ENCODE measurements at regions not wholly inside any gene's neighbourhood (a gene's known extent, or its start where the extent isn't known, plus 50 kb on each side); places are given as distances from the start of the nearest gene placed in this dataset.

GRCh38 chr15:31440754-31441311 lies 114.2 kb downstream of the KLF13 start:
- H3K4me1 ChIP-seq (ENCODE audit: control insufficient read depth, insufficient read depth, low read length) = peaks cover 5% of the 10 kb centered on the region
- no peaks in the 10 kb centered on the region for H3K36me3 ChIP-seq (ENCODE audit: control insufficient read depth in 2 of 2, insufficient read depth in 2 of 2, low read length in 2 of 2)
- H3K27me3 ChIP-seq (ENCODE audit: control insufficient read depth in 1 of 2, insufficient read depth in 2 of 2, low read length in 2 of 2) = no peaks in the 10 kb centered on the region
- H3K9me3 ChIP-seq (ENCODE audit: control insufficient read depth in 2 of 2, low read length in 2 of 2) = no peaks in the 10 kb centered on the region
- H3K4me3 ChIP-seq (ENCODE audit: low read length in 2 of 2) = peak overlapping the region; percentile 61 to 73
- peak overlapping the region; percentile 38 to 58 for H3K9ac ChIP-seq (ENCODE audit: low read length in 2 of 2)
- H3K27ac ChIP-seq (ENCODE audit: low read length) = no peak overlapping the region

DNA sequence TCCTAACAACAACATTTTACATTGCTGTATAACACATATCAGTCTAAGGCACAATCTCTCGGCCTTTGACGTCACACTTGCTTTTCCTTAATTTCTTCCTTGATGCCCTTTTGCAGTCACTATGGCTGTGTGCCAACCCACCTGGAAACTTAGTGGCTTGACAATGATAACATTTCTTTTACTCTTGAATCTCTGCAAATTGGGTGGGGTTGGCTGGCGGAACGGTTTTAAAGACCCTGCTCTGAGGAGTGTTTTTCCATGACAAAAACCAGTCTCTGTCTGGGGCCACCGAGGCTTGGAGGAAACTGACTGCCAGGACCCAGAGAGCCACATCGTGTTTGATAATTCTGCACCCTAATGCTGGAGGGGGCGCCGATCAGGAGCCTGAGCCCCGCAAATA lies 115.6 kb downstream of the KLF13 start:
- no peak overlapping the region for H3K9ac ChIP-seq (ENCODE audit: low read length in 2 of 2)
- H3K4me3 ChIP-seq (ENCODE audit: low read length in 2 of 2) = no peak overlapping the region
- no peak overlapping the region for H3K27ac ChIP-seq (ENCODE audit: low read length)
- H3K4me1 ChIP-seq (ENCODE audit: control insufficient read depth, insufficient read depth, low read length) = peaks cover 5% of the 10 kb centered on the region
- H3K27me3 ChIP-seq (ENCODE audit: control insufficient read depth in 1 of 2, insufficient read depth in 2 of 2, low read length in 2 of 2) = no peaks in the 10 kb centered on the region
- H3K36me3 ChIP-seq (ENCODE audit: control insufficient read depth in 2 of 2, insufficient read depth in 2 of 2, low read length in 2 of 2) = no peaks in the 10 kb centered on the region
- no peaks in the 10 kb centered on the region for H3K9me3 ChIP-seq (ENCODE audit: control insufficient read depth in 2 of 2, low read length in 2 of 2)

GRCh38 chr15:31442699-31443111 lies 116.1 kb downstream of the KLF13 start:
- no peak overlapping the region for H3K4me3 ChIP-seq (ENCODE audit: low read length in 2 of 2)
- H3K9ac ChIP-seq (ENCODE audit: low read length in 2 of 2) = no peak overlapping the region
- no peaks in the 10 kb centered on the region for H3K9me3 ChIP-seq (ENCODE audit: control insufficient read depth in 2 of 2, low read length in 2 of 2)
- no peaks in the 10 kb centered on the region for H3K27me3 ChIP-seq (ENCODE audit: control insufficient read depth in 1 of 2, insufficient read depth in 2 of 2, low read length in 2 of 2)
- H3K27ac ChIP-seq (ENCODE audit: low read length) = no peak overlapping the region
- H3K36me3 ChIP-seq (ENCODE audit: control insufficient read depth in 2 of 2, insufficient read depth in 2 of 2, low read length in 2 of 2) = no peaks in the 10 kb centered on the region
- H3K4me1 ChIP-seq (ENCODE audit: control insufficient read depth, insufficient read depth, low read length) = peaks cover 5% of the 10 kb centered on the region

- Histone ChIP-seq H3K4me1 (ENCODE audit: control insufficient read depth, insufficient read depth, low read length) (peaks cover 5% of the 10 kb centered on the region), H3K4me3 (ENCODE audit: low read length in 2 of 2) (no peak overlapping the region), H3K36me3 (ENCODE audit: control insufficient read depth in 2 of 2, insufficient read depth in 2 of 2, low read length in 2 of 2) (no peaks in the 10 kb centered on the region), H3K27me3 (ENCODE audit: control insufficient read depth in 1 of 2, insufficient read depth in 2 of 2, low read length in 2 of 2) (peaks cover 0 to 2% of the 10 kb centered on the region in 2 donors), H3K9me3 (ENCODE audit: control insufficient read depth in 2 of 2, low read length in 2 of 2) (no peaks in the 10 kb centered on the region), H3K27ac (ENCODE audit: low read length) (no peak overlapping the region), H3K9ac (ENCODE audit: low read length in 2 of 2) (no peak overlapping the region)
These were observed 118.2 kb downstream of the KLF13 start for GRCh38 chr15:31444844-31445243.

- Histone ChIP-seq H3K9me3 (ENCODE audit: control insufficient read depth in 2 of 2, low read length in 2 of 2) (no peaks in the 10 kb centered on the region), H3K27ac (ENCODE audit: low read length) (no peak overlapping the region), H3K4me3 (ENCODE audit: low read length in 2 of 2) (no peak overlapping the region), H3K36me3 (ENCODE audit: control insufficient read depth in 2 of 2, insufficient read depth in 2 of 2, low read length in 2 of 2) (no peaks in the 10 kb centered on the region), H3K27me3 (ENCODE audit: control insufficient read depth in 1 of 2, insufficient read depth in 2 of 2, low read length in 2 of 2) (peaks cover 0 to 2% of the 10 kb centered on the region in 2 donors), H3K9ac (ENCODE audit: low read length in 2 of 2) (no peak overlapping the region), H3K4me1 (ENCODE audit: control insufficient read depth, insufficient read depth, low read length) (no peaks in the 10 kb centered on the region)
These were observed 119.9 kb downstream of the KLF13 start for GRCh38 chr15:31446546-31446945.

DNA sequence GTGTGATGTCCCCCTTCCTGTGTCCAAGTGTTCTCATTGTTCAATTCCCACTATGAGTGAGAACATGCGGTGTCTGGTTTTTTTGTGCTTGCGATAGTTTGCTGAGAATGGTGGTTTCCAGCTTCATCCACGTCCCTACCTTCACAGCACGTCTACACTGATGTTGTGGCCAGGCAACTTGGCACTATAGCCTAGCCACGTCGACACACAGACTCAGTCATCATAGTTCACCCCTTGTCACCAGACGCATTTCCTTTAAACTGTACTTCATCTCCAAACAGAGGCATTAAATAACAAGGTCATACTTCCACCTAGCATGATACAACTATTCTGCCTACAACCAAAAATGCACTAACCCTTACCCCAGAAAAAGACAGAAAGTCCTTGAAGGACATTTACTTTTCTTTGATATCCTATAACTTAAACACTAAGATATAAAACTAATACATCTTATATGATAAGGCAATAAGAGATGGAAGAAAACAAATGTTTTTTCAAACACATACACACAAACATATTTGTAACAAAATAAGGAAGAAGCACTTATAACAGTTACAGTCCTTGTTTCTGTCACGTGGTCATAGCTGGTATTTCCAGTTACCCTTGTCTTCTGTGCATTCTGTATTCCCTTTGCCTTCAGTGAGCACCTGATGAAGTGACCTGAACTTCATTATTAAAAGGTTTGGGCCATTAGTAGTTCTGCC lies 121.4 kb downstream of the KLF13 start:
- Histone ChIP-seq H3K27ac (ENCODE audit: low read length) (no peak overlapping the region), H3K4me1 (ENCODE audit: control insufficient read depth, insufficient read depth, low read length) (no peaks in the 10 kb centered on the region), H3K4me3 (ENCODE audit: low read length in 2 of 2) (no peak overlapping the region), H3K36me3 (ENCODE audit: control insufficient read depth in 2 of 2, insufficient read depth in 2 of 2, low read length in 2 of 2) (no peaks in the 10 kb centered on the region), H3K9ac (ENCODE audit: low read length in 2 of 2) (no peak overlapping the region), H3K9me3 (ENCODE audit: control insufficient read depth in 2 of 2, low read length in 2 of 2) (no peaks in the 10 kb centered on the region), H3K27me3 (ENCODE audit: control insufficient read depth in 1 of 2, insufficient read depth in 2 of 2, low read length in 2 of 2) (peaks cover 0 to 2% of the 10 kb centered on the region in 2 donors)

DNA sequence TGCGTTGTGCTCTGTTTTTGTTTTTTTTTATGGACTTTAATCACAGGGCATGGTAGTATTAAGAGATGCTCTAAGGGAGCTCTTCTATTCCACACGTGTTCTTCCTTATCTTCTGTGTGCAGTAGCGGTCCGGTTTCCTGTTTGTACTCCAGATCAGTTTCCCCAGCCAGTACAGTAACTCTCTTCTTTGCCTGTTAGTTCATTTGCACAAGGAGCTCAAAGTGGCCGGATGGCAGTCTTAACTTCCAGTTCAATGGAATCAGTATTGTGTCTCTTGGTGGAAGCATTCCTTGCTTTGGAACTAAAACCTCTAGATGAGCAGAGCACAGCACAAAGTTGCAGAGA lies 122.0 kb downstream of the KLF13 start:
- H3K27ac ChIP-seq (ENCODE audit: low read length) = no peak overlapping the region
- H3K27me3 ChIP-seq (ENCODE audit: control insufficient read depth in 1 of 2, insufficient read depth in 2 of 2, low read length in 2 of 2) = peaks cover 0 to 2% of the 10 kb centered on the region in 2 donors
- H3K36me3 ChIP-seq (ENCODE audit: control insufficient read depth in 2 of 2, insufficient read depth in 2 of 2, low read length in 2 of 2) = no peaks in the 10 kb centered on the region
- H3K9ac ChIP-seq (ENCODE audit: low read length in 2 of 2) = no peak overlapping the region
- H3K9me3 ChIP-seq (ENCODE audit: control insufficient read depth in 2 of 2, low read length in 2 of 2) = no peaks in the 10 kb centered on the region
- no peak overlapping the region for H3K4me3 ChIP-seq (ENCODE audit: low read length in 2 of 2)
- no peaks in the 10 kb centered on the region for H3K4me1 ChIP-seq (ENCODE audit: control insufficient read depth, insufficient read depth, low read length)

GRCh38 chr15:31452595-31453557 lies 126.2 kb downstream of the KLF13 start:
- Histone ChIP-seq H3K27me3 (ENCODE audit: control insufficient read depth in 1 of 2, insufficient read depth in 2 of 2, low read length in 2 of 2) (peaks cover 0 to 2% of the 10 kb centered on the region in 2 donors), H3K27ac (ENCODE audit: low read length) (no peak overlapping the region), H3K9ac (ENCODE audit: low read length in 2 of 2) (no peak overlapping the region), H3K36me3 (ENCODE audit: control insufficient read depth in 2 of 2, insufficient read depth in 2 of 2, low read length in 2 of 2) (no peaks in the 10 kb centered on the region), H3K4me3 (ENCODE audit: low read length in 2 of 2) (no peak overlapping the region), H3K9me3 (ENCODE audit: control insufficient read depth in 2 of 2, low read length in 2 of 2) (no peaks in the 10 kb centered on the region), H3K4me1 (ENCODE audit: control insufficient read depth, insufficient read depth, low read length) (peaks cover 4% of the 10 kb centered on the region)

DNA sequence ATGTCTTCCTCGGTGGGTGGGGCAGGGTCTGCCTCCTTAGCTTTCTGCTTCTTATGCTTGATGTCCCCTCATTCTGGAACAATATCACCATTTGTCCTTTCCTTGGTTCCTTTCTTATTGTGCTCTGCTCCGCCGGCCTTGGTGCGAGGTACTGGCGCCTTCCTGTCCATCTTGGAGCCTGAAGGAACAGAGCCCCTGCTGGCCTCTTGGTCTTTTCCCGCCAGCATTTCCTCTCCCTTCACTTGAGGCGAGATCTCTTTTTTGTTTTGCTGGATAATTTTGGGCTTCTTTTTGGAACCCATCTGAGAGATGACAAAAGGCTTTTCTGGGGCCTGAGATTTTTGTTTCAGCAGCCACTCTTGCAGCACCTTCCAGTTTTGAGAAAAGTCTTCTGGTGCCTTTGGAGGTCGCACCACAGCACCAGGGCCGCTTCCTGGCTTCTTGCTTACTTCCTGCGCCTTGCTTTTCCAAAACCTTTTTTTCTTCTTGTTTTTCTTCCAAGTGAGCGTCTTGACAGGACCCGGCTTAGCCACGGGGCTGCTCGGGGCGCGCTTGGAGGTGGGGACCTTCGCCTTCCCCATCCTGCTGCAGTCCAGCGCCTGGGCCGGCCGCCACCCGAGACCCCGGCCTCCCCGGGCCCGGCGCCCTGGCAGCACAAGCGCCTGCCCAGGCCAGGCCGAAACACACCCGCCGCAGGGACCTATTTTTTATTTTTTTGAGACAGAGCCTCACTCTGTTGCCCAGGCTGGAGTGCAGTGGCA lies 127.1 kb downstream of the KLF13 start:
- Histone ChIP-seq H3K9ac (ENCODE audit: low read length in 2 of 2) (no peak overlapping the region), H3K27ac (ENCODE audit: low read length) (no peak overlapping the region), H3K9me3 (ENCODE audit: control insufficient read depth in 2 of 2, low read length in 2 of 2) (no peaks in the 10 kb centered on the region), H3K4me3 (ENCODE audit: low read length in 2 of 2) (no peak overlapping the region), H3K4me1 (ENCODE audit: control insufficient read depth, insufficient read depth, low read length) (peaks cover 6% of the 10 kb centered on the region), H3K36me3 (ENCODE audit: control insufficient read depth in 2 of 2, insufficient read depth in 2 of 2, low read length in 2 of 2) (no peaks in the 10 kb centered on the region), H3K27me3 (ENCODE audit: control insufficient read depth in 1 of 2, insufficient read depth in 2 of 2, low read length in 2 of 2) (no peaks in the 10 kb centered on the region)

GRCh38 chr15:31455499-31455898 lies 128.9 kb downstream of the KLF13 start:
- H3K9ac ChIP-seq (ENCODE audit: low read length in 2 of 2) = no peak overlapping the region
- no peaks in the 10 kb centered on the region for H3K36me3 ChIP-seq (ENCODE audit: control insufficient read depth in 2 of 2, insufficient read depth in 2 of 2, low read length in 2 of 2)
- H3K4me1 ChIP-seq (ENCODE audit: control insufficient read depth, insufficient read depth, low read length) = peaks cover 6% of the 10 kb centered on the region
- H3K27ac ChIP-seq (ENCODE audit: low read length) = no peak overlapping the region
- H3K4me3 ChIP-seq (ENCODE audit: low read length in 2 of 2) = no peak overlapping the region
- no peaks in the 10 kb centered on the region for H3K9me3 ChIP-seq (ENCODE audit: control insufficient read depth in 2 of 2, low read length in 2 of 2)
- no peaks in the 10 kb centered on the region for H3K27me3 ChIP-seq (ENCODE audit: control insufficient read depth in 1 of 2, insufficient read depth in 2 of 2, low read length in 2 of 2)
